HUDEP-2 (cell line): ENCODE measurements at regions not wholly inside any gene's neighbourhood (a gene's known extent, or its start where the extent isn't known, plus 50 kb on each side); places are given as distances from the start of the nearest gene placed in this dataset.

ENCODE experiments used
- DNase-seq, 76 experiments: peaks; one replicate each; lab custom pipeline; 2025; ENCODE audit not compliant: unreplicated experiment in 76 of 76; lab: John Stamatoyannopoulos, UW

DNA sequence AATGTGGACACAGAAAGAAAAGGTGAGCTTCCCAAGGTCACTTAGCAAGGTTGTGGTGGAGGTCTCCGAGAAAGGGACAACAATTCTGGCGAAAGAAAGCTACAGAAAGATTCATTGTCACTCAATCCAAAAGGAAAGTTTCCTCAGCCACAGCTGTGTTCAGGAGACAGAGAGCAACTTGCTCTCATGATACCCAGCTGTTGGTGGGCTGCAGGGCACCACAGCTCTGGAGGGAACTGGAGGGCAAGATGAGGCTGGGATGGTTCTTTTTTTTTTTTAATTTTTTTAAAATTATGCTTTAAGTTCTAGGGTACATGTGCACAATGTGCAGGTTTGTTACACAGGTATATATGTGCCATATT, 50.7 kb upstream of the VTCN1 start:
- DNase-seq: no peak

DNA sequence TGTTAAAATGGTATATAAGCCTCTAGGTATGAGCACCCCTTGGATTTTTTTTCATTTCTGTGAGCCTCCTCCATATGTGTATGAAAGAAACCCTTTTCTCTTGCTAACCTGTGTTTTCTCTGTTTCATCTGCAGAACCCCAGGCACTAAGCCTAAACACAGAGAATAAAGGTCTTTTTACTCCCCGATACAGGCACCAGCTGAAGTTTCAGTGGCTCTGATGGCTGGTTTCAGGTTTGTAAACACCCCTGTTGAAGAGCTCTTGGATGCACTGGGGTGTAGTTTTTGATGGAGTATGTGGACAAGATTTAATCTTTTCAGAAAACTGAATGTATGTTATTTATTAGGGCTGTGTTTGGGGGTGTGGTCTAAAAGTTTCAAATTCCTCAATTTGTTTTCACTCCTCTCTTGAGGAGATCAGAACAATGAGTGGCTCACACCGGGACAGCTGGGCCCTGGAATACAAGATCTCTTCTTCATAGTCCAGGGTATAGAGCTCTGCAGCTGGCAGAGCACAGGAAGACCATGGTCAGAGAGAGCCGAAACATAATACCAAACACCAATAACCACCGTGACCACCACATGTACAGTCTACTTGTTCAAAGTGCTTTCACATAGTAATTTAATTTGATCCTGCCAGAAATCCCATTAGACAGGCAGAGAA, 50.2 kb upstream of the VTCN1 start:
- DNase-seq: no peak
